ENCODE measurements at regions not wholly inside any gene's neighbourhood (a gene's known extent, or its start where the extent isn't known, plus 50 kb on each side); places are given as distances from the start of the nearest gene placed in this dataset.
A peak's percentile ranks its signal among the peaks of the same experiment; 100 is the strongest.
"Not testable (repeated sequence)": the region's sequence is repeated elsewhere in the genome, so short reads cannot be mapped to it uniquely, and the experiment has no call there.

- no peak for DNase-seq
Observed at GRCh38 chr14:55899531-55899930, 218.7 kb upstream of the PELI2 start.

DNA sequence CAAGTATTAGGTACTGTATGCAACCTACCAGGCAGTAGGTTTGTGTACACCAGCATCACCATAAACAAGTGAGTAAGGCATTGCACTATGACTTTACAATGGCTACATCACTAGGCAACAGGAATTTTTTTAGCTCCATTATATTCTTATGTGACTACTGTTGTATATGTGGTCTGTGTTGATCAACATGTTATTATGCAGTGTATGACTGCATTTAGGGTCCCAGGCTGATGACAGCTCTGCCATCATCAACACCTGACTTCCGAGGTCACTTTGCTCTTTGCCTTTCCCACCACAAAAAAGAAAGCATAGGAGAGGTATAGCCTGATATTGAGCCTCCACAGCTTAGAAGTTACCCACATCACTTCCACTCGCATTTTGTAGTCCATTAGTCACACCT, 217.5 kb upstream of the PELI2 start:
- DNase-seq, result no peak

GRCh38 chr14:55901291-55901690, 216.9 kb upstream of the PELI2 start:
- no peak for DNase-seq

DNA sequence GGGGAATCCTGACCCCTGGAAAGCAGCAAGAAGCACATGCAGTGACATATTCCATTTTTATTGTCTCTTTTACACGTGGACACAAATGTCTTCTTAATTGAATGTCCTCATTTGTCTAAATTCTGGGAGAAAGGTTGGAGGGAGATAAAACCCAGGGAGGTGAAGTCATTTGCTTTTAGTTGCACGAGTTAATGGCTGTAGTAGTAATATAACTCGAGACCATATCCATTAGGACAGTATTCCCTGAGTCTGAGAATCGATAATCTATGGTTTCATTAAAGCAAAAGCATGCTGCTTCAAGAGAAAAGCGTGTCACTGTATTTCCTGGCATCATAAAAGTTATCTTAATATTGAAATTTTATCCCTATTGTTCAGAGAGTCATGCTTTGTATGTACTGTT, 216.0 kb upstream of the PELI2 start:
- no peak for DNase-seq

- DNase-seq, result no peak
Observed at GRCh38 chr14:55904086-55904485, 214.1 kb upstream of the PELI2 start.

DNA sequence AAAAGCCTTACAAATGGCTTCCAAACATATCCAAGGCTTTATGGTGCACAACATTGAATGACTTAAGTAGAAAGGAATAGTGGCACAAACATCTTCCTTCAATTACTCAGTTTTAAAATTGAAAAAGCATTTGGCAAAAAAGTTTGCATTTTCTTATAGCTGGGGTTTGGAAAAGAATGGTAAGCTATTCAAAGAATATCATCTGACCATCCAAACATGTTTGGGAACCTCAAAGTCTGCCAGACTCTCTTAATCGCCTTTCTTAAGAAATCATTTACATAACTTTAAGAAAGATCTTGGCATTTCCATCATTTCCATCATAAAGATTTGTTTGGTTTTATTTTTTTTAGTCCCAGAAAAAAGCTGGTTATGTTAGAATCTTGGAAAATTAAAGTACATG, 210.1 kb upstream of the PELI2 start:
- DNase-seq, result no peak

DNA sequence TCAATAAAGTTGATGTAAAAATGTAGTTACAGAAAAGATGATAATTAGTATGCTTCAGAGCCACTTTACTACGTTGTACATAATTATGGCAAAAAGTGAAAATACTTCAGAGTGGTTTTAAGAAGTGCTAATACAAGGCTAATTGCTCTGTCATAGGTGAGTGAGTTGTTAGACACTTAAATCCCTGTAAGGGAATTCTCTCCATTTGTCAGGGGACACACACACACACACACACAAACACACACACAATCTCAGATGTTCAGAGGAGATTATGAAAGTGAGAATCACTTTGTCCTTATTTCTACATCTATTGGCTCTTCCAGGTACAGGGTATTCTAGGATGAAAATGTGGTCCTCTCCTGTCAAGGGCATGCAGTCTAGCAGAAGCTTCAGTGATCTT, 208.3 kb upstream of the PELI2 start:
- no peak for DNase-seq

DNA sequence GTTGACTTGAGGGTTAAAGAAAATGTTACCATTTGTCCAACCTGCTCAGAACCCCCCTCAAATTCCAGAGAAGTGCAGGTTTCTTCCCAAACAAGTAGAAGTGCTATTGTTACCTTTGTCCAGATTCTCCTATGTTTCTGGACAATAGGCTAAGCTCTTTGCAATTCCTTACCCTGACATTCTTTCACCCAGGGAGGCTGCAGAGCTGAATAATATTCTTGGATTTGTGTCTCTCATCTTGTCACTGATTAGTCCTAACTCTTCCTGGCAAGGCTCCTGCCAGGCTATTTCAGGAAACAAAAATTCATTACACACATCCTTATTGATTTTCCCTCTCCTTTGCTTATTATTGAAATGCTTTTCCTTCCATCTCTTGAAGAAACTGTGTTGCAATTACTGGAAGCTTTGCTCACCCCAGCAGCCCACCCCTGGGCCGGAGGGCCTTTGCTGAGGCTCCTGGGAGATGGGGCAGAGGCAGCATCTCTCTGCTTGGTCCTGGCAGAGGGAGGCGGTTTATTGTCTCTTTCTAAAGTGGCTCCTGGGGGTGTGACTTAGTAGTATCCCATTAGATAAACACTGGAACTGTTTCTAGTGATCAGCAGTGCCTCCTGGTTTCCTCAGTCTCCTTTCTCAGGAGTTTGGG, 207.5 kb upstream of the PELI2 start:
- no peak for DNase-seq

DNA sequence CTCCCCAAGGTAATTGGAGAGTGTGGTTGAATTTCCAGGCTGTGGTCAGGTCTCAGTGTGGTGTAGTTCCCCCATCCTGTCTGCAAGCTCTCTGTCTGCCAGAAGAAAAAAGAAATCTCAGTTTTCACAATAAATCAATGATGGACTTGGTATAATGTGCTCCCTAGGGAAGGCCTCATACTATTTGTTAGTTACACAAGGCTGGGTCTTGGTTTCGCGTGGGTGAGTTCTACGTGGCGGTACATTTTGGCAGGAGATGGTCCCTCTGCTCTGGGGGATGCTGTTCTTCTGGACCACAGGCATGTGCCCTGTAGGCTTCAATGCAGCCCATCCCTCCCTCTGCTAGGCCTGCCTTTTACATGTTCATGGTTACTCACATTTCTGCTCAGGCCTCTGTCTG, 206.4 kb upstream of the PELI2 start:
- DNase-seq, result no peak

DNA sequence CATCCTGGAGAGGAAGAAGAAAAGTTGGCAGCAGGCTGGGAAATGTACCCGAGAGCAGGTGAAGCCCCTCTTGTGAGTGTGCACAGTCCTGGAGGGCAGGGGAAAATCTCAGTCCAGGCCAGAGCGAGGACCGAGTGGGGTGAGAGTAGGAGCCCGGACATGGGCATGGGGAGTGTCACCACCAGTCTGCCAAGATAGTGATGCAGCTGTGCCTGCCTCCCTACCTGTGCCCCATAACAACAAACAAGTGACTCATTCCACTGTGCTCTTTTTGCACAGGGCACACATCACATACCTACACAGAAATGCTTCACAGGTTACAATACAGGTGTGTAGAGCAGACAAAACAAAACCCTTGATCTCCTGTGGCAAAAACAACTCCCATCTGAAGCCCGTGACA, 205.9 kb upstream of the PELI2 start:
- DNase-seq, result no peak

GRCh38 chr14:55913324-55914025, 204.7 kb upstream of the PELI2 start:
- no peak for DNase-seq

DNA sequence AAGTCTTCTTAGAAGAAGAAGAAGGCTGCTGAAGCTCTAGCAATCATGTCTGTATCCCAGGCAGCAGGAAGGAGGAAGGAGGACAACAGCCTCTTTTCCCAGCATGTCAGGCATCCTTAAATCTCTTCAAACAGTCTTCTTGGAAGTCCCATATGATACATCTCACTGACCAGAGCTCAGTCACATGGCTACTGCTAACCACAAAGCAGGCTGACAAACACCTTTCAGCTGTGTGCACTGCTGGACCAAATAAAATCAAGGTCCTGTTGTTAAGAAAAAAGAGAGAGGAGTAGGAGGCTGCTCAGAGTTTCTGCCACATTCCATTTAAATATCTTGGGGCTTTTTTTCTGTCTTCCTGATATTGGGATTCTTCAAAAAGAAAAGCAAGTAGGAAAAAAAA, 203.4 kb upstream of the PELI2 start:
- no peak for DNase-seq

GRCh38 chr14:55915456-55915855, 202.8 kb upstream of the PELI2 start:
- DNase-seq, result no peak

GRCh38 chr14:55919800-55920199, 198.4 kb upstream of the PELI2 start:
- not testable (repeated sequence) for DNase-seq

GRCh38 chr14:55921511-55921910, 196.7 kb upstream of the PELI2 start:
- DNase-seq, result no peak

DNA sequence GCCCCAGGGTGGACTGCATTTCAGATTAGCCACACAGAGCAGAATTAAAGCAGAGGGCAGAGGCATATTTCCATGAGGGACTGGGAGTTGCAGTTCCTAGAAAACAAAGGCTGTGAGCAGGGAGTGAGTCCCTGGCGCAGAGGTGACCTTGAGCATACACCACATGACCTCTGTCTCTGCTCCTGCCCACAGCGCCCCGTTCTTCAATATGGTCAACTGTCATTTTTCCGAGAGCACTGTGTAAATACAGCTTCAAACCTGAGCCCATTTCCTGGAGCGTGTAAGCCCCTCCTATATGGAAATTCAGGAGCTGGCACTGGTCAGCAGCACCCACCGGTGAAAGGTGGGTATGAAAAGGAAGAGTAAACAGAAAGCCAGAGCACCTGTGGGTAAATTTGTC, 192.2 kb upstream of the PELI2 start:
- DNase-seq, result no peak

DNA sequence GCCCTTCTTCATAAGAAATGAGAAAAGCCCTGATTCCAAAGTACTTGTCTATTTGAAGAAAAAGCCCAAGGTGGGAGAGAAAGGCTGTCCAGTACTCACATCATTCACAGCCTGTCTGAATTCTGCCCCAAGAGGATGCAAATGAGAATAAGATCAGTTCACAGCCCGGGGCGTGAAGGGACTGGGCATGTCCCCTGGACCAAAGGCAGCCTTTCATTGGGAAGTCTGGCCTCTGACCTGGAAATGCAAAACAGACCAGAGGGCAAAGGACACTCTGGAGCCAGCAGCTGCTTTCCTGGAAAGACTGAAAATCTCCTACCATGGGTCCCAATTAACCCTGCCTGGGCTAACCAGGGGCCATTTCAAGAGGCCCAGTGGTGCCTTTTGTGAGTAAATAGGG, 191.2 kb upstream of the PELI2 start:
- DNase-seq, result no peak

DNA sequence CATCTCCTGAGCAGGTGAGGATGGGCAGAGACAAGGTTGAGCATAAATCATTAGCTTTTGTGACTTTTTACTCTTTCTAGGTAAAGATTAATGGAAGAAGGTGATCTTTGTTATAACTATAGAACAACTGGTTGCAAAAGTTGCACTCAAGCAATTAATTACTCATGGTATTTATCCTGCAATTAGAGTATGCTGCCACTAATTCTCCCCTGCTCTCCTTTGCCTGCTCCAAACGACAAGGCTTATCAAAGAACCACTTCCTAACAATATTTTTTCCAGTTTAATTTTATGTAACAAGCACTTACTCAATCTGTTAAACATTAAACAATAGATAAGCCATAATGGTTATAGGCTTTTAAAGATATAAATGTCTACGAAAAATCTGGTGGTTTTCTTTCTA, 189.9 kb upstream of the PELI2 start:
- no peak for DNase-seq

DNA sequence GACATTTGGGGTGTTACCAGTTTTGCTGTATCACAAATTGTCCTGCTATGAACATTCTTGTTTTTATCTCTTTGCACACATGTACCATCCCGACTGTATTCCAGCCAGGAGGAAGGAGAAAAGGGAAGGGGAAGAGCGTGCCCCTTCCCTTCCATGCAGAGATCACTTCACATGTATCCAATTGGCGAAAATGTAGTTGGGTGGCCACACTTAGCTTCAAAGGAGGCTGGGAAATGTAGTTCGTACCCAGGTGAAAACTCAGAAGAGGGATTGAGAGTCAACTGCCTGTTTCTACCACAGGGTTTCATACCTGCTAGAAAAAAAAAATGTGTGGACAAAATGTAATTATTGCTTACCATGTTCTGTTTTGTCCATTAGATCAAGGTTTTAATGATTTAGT, 189.1 kb upstream of the PELI2 start:
- no peak for DNase-seq

- no peak for DNase-seq
Observed at GRCh38 chr14:55930016-55930784, 188.0 kb upstream of the PELI2 start.

GRCh38 chr14:55936691-55937090, 181.5 kb upstream of the PELI2 start:
- no peak for DNase-seq

DNA sequence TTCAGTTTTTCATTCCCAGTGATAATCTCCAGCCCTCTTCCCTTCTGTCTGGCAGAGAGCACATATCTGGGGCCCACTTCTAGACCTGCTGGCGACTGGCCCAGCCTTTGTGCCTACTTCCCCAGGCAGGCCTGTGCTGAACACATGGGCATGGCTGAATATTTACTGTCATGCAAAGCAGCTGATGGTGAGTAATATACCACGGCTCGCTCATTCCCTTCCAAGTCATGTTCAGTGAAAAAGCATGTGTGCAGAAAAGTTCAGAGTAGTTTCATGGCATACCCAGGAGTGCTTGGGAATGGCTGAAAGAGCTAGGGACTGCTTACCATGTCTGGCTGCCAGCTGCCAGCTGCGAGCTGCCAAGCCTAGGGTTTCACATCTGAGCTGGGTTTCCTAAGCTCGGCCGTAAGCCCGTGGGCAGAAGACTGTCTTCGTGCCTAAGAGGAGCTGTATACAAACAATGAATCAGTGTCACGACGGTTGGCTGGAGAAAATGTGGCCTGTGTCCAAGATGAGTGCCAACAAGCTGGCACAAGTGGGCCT, 179.9 kb upstream of the PELI2 start:
- peak; percentile 14 to 30 (median 26) for DNase-seq

- DNase-seq, result no peak
Observed at GRCh38 chr14:55942076-55942654, 176.0 kb upstream of the PELI2 start.

GRCh38 chr14:55942826-55943225, 175.4 kb upstream of the PELI2 start:
- DNase-seq, result no peak

Measured in suppressor macrophage treated with lipopolysaccharide for 1 hour (primary cell).